Ramos (cell line): ENCODE measurements at regions not wholly inside any gene's neighbourhood (a gene's known extent, or its start where the extent isn't known, plus 50 kb on each side); places are given as distances from the start of the nearest gene placed in this dataset.
"Not testable (repeated sequence)": the region's sequence is repeated elsewhere in the genome, so short reads cannot be mapped to it uniquely, and the experiment has no call there.

Experiments
- in situ Hi-C: fragments of 300-500 bp; cut with MboI; formaldehyde crosslinking; loops from one replicate; pipeline ENCODE4 v1.14.3; 2022; ENCODE audit warnings: low sequenced_read_pairs; ENCODE audit not compliant: unreplicated experiment

DNA sequence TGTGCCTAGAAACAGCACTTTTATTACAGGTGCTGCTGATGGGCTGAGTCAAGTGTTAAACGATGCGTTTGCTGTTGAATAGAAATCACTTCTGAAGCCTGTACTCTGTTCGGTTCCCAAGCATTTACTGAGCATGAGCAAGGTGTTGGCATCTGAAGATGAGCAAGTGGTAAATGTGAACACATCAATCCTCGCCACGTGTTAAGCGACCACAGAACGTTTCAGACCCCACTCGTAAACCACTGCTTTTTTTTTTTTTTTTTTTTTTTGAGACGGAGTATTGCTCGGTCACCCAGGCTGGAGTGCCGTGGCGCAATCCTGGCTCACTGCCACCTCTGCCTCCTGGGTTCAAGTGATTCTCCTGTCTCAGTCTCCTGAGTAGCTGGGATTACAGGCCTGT, 241.2 kb downstream of the SETD4 start:
- in situ Hi-C loops = no loop called here

DNA sequence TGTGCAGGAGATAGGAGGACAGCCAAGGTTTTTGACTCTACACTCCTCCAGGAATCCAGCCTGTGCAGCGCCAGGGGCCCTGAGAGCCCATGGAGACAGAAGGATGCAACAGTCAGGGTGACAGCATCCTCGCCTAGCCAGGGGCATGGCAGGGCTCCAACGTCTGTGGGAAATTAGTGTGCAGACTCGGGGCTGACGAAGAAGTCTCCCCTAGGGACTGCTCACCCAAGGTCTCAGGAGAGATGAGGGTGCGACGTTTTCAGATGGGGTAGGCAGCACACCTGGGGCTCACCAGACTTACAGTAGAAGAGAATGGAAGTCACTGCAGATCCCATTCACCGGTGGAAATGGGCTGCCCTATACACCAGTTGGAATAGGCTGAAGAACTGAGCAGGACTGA, 241.7 kb downstream of the SETD4 start:
- in situ Hi-C loops = no loop called here

DNA sequence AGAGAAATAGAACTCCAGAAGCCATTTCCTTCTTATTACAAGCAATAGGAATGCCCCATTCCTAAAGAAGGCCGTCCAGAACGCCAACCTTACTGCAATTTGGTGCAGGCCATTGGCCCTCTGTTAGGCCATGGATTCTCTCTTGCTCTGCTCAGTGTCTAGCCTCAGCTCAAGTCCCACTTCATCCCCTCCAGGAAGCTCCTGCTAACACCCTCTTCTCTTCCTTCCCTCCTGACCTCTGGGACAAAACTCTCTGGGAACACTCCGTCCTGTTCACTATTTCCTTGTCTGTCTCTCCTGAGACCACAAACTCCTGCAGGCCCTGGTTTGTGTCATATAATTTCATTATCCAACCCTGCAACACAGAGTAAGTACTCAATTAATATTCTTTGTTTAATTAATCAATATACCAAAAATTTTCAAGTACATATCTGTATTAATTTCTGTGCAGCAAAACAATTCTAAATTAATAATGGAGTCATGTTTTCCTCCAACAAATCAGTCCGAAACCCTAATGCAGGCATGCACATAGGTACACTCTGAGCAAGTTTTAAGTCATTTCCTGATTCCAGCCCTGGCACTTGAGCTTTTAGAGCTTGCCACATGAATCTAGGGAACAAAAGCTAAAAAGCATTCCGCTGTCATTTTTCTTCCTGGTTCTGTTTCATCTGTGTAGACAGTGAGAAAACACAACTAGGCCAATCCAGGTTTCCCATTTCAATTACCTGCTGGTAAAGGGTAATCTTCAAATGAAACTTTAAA, 245.3 kb downstream of the SETD4 start:
- in situ Hi-C loops = no loop called here

- in situ Hi-C loops = no loop called here
Observed at GRCh38 chr21:35812679-35813078, 247.6 kb downstream of the SETD4 start.

GRCh38 chr21:35811191-35811806, 249.0 kb downstream of the SETD4 start:
- in situ Hi-C loops = no loop called here

GRCh38 chr21:35810431-35810970, 249.8 kb downstream of the SETD4 start:
- in situ Hi-C loops = no loop called here

GRCh38 chr21:35801391-35801790, 258.9 kb downstream of the SETD4 start:
- in situ Hi-C loops = no loop called here

GRCh38 chr21:35800796-35801385, 259.4 kb downstream of the SETD4 start:
- in situ Hi-C loops = not testable (repeated sequence)

DNA sequence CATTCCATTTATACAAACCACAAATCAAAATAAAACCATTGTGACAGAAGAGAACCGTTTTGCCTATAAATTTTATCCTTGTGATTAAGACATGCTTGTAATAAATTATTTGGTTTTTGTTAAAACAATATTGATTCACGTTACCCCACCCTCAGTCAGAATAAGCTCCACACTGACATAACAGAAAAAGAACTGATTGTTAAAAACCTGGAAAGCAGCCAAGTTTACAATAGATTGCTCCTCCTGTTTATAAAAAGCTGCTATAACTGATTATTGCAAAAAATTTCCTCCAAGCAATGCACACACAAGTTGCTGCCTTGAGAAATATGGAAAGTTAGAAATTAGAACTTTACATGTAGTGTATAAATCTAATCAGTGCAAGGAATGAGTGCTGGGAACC, 263.5 kb downstream of the SETD4 start:
- in situ Hi-C loops = no loop called here

DNA sequence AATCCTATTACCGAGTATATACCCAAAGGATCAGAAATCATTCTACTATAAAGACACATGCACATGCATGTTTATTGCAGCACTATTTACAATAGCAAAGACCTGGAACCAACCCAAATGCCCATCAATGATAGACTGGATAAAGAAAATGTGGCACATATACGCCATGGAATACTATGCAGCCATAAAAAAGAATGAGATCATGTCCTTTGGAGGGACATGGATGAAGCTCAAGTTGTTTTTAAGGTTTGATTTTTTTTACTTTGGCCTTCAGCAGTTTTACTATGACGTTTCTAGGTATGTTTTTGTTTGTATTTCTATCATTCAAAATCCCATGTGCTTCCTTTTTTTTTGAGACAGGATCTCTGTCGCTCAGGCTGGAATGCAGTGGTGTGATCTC, 265.8 kb downstream of the SETD4 start:
- in situ Hi-C loops = not testable (repeated sequence)

- in situ Hi-C loops = no loop called here
Observed at GRCh38 chr21:35792569-35793305, 267.6 kb downstream of the SETD4 start.

GRCh38 chr21:35791541-35792325, 268.6 kb downstream of the SETD4 start:
- in situ Hi-C loops = no loop called here

- in situ Hi-C loops = no loop called here
Observed at GRCh38 chr21:35783721-35784120, 276.6 kb downstream of the SETD4 start.

DNA sequence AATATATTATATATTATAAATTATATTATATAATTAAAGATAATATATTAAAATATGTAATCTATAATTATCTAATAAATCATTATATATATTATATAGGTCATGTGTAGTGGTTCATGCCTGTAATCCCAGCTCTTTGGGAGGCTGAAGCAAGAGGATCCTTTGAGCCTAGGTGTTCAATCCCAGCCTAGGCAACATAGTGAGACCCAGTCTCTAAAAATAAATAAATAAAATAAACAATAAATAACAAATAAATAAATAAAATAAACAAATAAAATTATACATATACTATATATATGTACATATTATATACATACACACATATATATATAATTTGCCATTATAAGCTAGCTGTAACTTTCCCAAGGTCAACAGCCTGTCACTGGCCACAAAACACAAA, 277.7 kb downstream of the SETD4 start:
- in situ Hi-C loops = no loop called here

- in situ Hi-C loops = no loop called here
Observed at GRCh38 chr21:35780983-35781382, 279.3 kb downstream of the SETD4 start.

- in situ Hi-C loops = no loop called here
Observed at GRCh38 chr21:35779690-35780570, 280.4 kb downstream of the SETD4 start.

GRCh38 chr21:35779167-35779566, 281.2 kb downstream of the SETD4 start:
- in situ Hi-C loops = no loop called here

GRCh38 chr21:35777081-35777480, 283.2 kb downstream of the SETD4 start:
- in situ Hi-C loops = no loop called here
